HL-60 (cell line): ENCODE measurements at regions not wholly inside any gene's neighbourhood (a gene's known extent, or its start where the extent isn't known, plus 50 kb on each side); places are given as distances from the start of the nearest gene placed in this dataset.
"Not testable (repeated sequence)": the region's sequence is repeated elsewhere in the genome, so short reads cannot be mapped to it uniquely, and the experiment has no call there.

Source experiments
- DNase-seq, 2 experiments: peaks; one replicate each; pipeline ENCODE4 v3.0.0-alpha.2; 2010 to 2020; ENCODE audit warnings: low read depth in 1 of 2, low spot score in 1 of 2
- H3K27ac ChIP-seq: fragments of 250-450 bp; sonication (Bioruptor Pico); replicated peaks from 2 replicates; pipeline ENCODE4 v1.5.1; 2020; ENCODE audit warnings: mild to moderate bottlenecking, moderate library complexity
- H3K27me3 ChIP-seq: fragments of 250-450 bp; sonication (Bioruptor Pico); 2 replicates; pipeline ENCODE4 v1.5.1; 2021; ENCODE audit warnings: mild to moderate bottlenecking, moderate library complexity; ENCODE audit not compliant: insufficient read depth, poor library complexity, severe bottlenecking
- H3K4me3 ChIP-seq: replicated peaks from 2 replicates; pipeline ENCODE4 v1.5.1; 2011; ENCODE audit warnings: mild to moderate bottlenecking, control low read depth, low read length; ENCODE audit not compliant: insufficient read depth
- GABPA ChIP-seq: IDR thresholded peaks from 2 replicates; pipeline ENCODE4 v1.6.1; 2012; ENCODE audit warnings: low read depth
- POLR2AphosphoS5 ChIP-seq: IDR thresholded peaks from 2 replicates; pipeline ENCODE4 v1.6.1; 2012; ENCODE audit warnings: low read depth
- SPI1 ChIP-seq: IDR thresholded peaks from 2 replicates; pipeline ENCODE4 v1.6.1; 2012; ENCODE audit warnings: low read depth, mild to moderate bottlenecking, borderline replicate concordance
- TF ChIP-seq, protein P1 (sequence below): IDR thresholded peaks from 2 replicates; pipeline ENCODE4 v1.6.1; 2012; ENCODE audit warnings: low read depth; ENCODE audit not compliant: insufficient replicate concordance
- TF ChIP-seq, protein P2 (sequence below): IDR thresholded peaks from one replicate; pipeline ENCODE4 v1.5.1; 2011; ENCODE audit warnings: low read length, control low read depth, inconsistent platforms; ENCODE audit not compliant: insufficient read depth

DNA sequence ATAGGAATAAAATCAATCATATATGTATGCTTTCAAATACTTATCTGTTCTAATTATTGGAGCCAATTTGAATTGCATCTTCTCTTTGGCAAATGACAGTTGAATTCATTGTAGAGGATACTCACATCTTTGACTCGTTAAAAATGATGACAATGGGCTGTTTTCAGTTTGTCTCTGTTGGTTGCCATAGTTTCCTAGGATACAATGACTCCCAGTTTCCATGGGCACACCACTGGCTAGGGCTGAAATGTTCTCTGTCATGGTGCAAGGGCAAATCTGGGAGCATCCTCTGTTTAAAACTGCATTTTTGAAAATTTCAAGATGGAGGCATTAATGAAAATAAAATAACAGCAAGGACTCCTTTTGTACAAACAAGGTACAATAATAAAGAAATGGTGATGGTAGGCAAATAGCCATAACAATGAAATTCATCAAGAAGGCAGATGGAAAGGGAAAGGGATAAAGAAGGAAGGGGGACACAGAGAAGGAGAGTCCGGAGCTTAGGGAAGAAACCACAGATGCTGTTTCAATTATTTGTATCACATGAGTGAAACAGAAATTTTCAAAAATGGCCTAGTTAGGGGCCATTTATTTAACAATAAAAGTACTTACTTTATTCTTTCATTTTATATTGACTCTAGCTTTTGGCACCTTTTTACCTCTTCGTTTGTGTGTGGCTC is 378.8 kb upstream of the SEMA6A start:
- Histone ChIP-seq H3K27me3 (no peaks in the 10 kb centered on the region), H3K27ac (no peak overlapping the region), H3K4me3 (no peak overlapping the region)
- DNase-seq: no peak
- TF ChIP-seq, protein P1, sequence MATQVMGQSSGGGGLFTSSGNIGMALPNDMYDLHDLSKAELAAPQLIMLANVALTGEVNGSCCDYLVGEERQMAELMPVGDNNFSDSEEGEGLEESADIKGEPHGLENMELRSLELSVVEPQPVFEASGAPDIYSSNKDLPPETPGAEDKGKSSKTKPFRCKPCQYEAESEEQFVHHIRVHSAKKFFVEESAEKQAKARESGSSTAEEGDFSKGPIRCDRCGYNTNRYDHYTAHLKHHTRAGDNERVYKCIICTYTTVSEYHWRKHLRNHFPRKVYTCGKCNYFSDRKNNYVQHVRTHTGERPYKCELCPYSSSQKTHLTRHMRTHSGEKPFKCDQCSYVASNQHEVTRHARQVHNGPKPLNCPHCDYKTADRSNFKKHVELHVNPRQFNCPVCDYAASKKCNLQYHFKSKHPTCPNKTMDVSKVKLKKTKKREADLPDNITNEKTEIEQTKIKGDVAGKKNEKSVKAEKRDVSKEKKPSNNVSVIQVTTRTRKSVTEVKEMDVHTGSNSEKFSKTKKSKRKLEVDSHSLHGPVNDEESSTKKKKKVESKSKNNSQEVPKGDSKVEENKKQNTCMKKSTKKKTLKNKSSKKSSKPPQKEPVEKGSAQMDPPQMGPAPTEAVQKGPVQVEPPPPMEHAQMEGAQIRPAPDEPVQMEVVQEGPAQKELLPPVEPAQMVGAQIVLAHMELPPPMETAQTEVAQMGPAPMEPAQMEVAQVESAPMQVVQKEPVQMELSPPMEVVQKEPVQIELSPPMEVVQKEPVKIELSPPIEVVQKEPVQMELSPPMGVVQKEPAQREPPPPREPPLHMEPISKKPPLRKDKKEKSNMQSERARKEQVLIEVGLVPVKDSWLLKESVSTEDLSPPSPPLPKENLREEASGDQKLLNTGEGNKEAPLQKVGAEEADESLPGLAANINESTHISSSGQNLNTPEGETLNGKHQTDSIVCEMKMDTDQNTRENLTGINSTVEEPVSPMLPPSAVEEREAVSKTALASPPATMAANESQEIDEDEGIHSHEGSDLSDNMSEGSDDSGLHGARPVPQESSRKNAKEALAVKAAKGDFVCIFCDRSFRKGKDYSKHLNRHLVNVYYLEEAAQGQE: no peak
- TF ChIP-seq POLR2AphosphoS5: no peak

DNA sequence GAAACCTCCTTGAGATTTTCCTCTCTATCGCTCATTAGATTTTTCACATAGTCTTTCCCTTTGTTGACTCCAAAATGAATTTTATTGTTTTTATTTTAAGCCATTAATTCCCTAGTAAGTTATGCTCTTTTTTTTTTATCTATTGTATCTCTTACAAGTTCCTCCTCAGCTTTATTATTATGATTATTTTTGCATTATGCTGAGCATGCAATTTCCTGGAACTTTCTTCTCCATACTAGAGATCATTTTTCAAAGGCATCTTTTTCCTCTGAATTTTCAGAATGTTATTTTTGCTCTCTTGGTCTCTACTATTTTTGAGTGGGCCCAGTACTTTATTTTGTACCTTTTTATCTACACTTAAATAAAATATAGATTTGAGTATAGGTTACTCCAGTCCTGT is 376.6 kb upstream of the SEMA6A start:
- H3K4me3 ChIP-seq: no peak overlapping the region
- no peaks in the 10 kb centered on the region for H3K27me3 ChIP-seq
- TF ChIP-seq, protein P1: no peak
- TF ChIP-seq, protein P2, sequence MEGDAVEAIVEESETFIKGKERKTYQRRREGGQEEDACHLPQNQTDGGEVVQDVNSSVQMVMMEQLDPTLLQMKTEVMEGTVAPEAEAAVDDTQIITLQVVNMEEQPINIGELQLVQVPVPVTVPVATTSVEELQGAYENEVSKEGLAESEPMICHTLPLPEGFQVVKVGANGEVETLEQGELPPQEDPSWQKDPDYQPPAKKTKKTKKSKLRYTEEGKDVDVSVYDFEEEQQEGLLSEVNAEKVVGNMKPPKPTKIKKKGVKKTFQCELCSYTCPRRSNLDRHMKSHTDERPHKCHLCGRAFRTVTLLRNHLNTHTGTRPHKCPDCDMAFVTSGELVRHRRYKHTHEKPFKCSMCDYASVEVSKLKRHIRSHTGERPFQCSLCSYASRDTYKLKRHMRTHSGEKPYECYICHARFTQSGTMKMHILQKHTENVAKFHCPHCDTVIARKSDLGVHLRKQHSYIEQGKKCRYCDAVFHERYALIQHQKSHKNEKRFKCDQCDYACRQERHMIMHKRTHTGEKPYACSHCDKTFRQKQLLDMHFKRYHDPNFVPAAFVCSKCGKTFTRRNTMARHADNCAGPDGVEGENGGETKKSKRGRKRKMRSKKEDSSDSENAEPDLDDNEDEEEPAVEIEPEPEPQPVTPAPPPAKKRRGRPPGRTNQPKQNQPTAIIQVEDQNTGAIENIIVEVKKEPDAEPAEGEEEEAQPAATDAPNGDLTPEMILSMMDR: no peak
- TF ChIP-seq SPI1: no peak
- no peak for TF ChIP-seq GABPA
- no peak for TF ChIP-seq POLR2AphosphoS5
- H3K27ac ChIP-seq: no peak overlapping the region
- no peak for DNase-seq

DNA sequence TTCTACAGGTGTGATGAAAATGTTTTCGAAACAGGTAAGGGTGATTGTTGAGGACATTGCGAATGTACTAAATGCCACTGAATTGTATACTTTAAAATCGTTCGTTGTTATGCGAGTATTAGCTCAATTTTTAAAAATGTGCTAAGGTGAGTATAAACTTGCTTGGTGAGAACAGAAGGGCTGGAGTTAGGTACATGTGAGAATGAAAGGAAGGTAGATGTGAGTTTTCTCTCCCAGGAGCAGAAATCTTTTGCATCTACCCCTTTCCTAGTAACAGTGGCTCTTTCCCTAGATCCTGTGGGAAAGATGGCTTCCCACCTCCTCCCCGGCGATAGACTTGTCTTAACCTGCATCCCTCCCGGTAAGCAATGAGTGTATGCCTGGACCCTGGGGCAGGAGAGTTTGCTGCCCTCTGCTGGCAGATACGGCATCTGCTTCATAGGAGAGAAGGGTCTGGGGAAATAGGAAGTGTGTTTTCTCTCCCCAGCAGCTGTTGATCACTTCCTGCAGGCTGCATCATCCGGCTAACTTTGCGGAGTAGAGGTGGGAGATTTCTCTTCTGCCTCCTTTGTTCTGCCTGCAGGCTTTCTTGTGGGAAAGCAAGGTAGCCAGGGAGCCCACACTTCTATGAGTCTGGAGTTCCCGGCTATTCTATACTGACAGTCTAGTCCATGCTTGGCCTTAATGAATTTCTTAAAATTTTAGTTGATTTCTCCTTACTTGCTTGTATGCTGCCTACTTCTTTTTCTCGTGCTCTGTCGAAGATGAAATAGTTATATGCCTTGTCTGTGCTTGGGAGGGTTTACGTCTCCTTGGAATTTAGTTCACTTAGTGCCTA is 373.3 kb upstream of the SEMA6A start:
- peak; percentile 28 to 64 for DNase-seq
- TF ChIP-seq, protein P1: no peak
- peak; percentile 52; the same call in 1 of the 2 replicates for TF ChIP-seq GABPA
- TF ChIP-seq POLR2AphosphoS5: no peak
- TF ChIP-seq, protein P2: peak; percentile 62
- peak; percentile 56; the same call in 1 of the 2 replicates for TF ChIP-seq SPI1
- H3K4me3 ChIP-seq: no peak overlapping the region
- H3K27ac ChIP-seq: no peak overlapping the region
- no peaks in the 10 kb centered on the region for H3K27me3 ChIP-seq

DNA sequence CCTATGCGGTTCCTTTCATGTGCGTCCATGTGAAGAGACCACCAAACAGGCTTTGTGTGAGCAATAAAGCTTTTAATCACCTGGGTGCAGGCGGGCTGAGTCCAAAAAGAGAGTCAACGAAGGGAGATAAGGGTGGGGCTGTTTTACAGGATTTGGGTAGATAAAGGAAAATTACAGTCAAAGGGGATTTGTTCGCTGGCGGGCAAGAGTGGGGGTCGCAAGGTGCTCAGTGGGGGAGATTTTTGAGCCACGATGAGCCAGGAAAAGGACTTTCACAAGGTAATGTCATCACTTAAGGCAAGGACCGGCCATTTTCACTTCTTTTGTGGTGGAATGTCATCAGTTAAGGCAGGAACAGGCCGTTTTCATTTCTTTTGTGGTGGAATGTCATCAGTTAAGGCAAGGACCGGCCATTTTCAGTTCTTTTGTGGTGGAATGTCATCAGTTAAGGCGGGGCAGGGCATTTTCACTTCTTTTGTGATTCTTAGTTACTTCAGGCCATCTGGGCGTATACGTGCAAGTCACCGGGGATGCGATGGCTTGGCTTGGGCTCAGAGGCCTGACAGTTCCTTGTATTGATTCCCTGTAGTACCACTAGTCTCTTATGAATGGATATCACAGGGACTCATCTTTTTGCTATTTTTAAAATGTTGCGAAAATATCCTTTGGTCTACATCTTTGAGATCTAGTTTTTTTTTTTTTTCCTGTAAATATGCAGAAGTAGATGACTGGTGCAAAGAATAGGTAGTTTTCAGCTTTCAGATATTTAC is 371.2 kb upstream of the SEMA6A start:
- not testable (repeated sequence) for DNase-seq

More for the DNA sequence above, 371.2 kb upstream of the SEMA6A start:
- H3K27ac ChIP-seq, H3K4me3 ChIP-seq, H3K27me3 ChIP-seq: not testable (repeated sequence)
